CD4-positive, CD25-positive, alpha-beta regulatory T cell (primary cell): ENCODE measurements at regions not wholly inside any gene's neighbourhood (a gene's known extent, or its start where the extent isn't known, plus 50 kb on each side); places are given as distances from the start of the nearest gene placed in this dataset.
A peak's percentile ranks its signal among the peaks of the same experiment; 100 is the strongest.

Experiments used
- ATAC-seq, 2 donors: fragments of 150-1000 bp; cut with Tn5 transposase; one replicate each; pipeline ENCODE4 v1.10.0; 2021; ENCODE audit warnings: low read depth in 2 of 2, moderate number of reproducible peaks in 2 of 2, moderate library complexity in 1 of 2
- DNase-seq, 3 donors: peaks; one replicate each; pipeline versions ENCODE4 v3.0.0 to v3.0.0-alpha.2; 2012 to 2022; ENCODE audit warnings: mixed read lengths in 1 of 3
- H3K27ac ChIP-seq: one replicate; pipeline ENCODE4 v1.7.0; 2013; ENCODE audit warnings: mild to moderate bottlenecking, low read length; ENCODE audit not compliant: insufficient read depth, poor library complexity, severe bottlenecking
- H3K27me3 ChIP-seq: one replicate; pipeline ENCODE4 v1.7.0; 2013; ENCODE audit warnings: low read length; ENCODE audit not compliant: control insufficient read depth, insufficient read depth
- H3K36me3 ChIP-seq: one replicate; pipeline ENCODE4 v1.7.0; 2013; ENCODE audit warnings: mild to moderate bottlenecking, low read length, moderate library complexity; ENCODE audit not compliant: control insufficient read depth, insufficient read depth
- H3K4me1 ChIP-seq: 2 replicates; pipeline ENCODE4 v1.7.0; 2013; ENCODE audit warnings: mild to moderate bottlenecking, low read length; ENCODE audit not compliant: insufficient read depth, control insufficient read depth, poor library complexity, severe bottlenecking
- H3K4me3 ChIP-seq: one replicate; pipeline ENCODE4 v1.7.0; 2013; ENCODE audit warnings: low read depth, mild to moderate bottlenecking, low read length, moderate library complexity
- H3K9me3 ChIP-seq, 2 experiments: 1 replicate in 1 of 2; 2 replicates in 1 of 2; pipeline ENCODE4 v1.7.0; 2013; ENCODE audit warnings: low read length in 2 of 2, mild to moderate bottlenecking in 1 of 2, moderate library complexity in 1 of 2; ENCODE audit not compliant: control insufficient read depth in 2 of 2
- H3K27ac Mint-ChIP-seq, 3 donors: one replicate each; pipeline ENCODE4 v1.8.0; 2020 to 2022; ENCODE audit warnings: mild to moderate bottlenecking in 3 of 3, mixed read lengths in 3 of 3, moderate library complexity in 2 of 3
- H3K27me3 Mint-ChIP-seq: one replicate; pipeline ENCODE4 v1.8.0; 2022; ENCODE audit warnings: mild to moderate bottlenecking, mixed read lengths
- H3K36me3 Mint-ChIP-seq: one replicate; pipeline ENCODE4 v1.8.0; 2020; ENCODE audit warnings: mixed read lengths
- H3K4me1 Mint-ChIP-seq, 4 donors: one replicate each; pipeline ENCODE4 v1.8.0; 2020 to 2022; ENCODE audit warnings: mixed read lengths in 4 of 4, mild to moderate bottlenecking in 1 of 4
- H3K4me3 Mint-ChIP-seq, 4 donors: one replicate each; pipeline ENCODE4 v1.8.0; 2020 to 2022; ENCODE audit warnings: mild to moderate bottlenecking in 4 of 4, mixed read lengths in 4 of 4, moderate library complexity in 3 of 4
- H3K9me3 Mint-ChIP-seq, 7 donors: one replicate each; pipeline ENCODE4 v1.8.0; 2020 to 2022; ENCODE audit warnings: mixed read lengths in 7 of 7, mild to moderate bottlenecking in 3 of 7, moderate library complexity in 2 of 7

- H3K27ac ChIP-seq, result no peak overlapping the region
- no peak overlapping the region for H3K27ac Mint-ChIP-seq
- H3K4me3 ChIP-seq, result no peak overlapping the region
- peaks cover 24% of the 10 kb centered on the region for H3K27me3 Mint-ChIP-seq
- no peak overlapping the region for H3K4me3 Mint-ChIP-seq
- H3K4me1 ChIP-seq, result no peaks in the 10 kb centered on the region
- peaks cover 14% of the 10 kb centered on the region for H3K27me3 ChIP-seq
- H3K9me3 ChIP-seq, result no peaks in the 10 kb centered on the region
- H3K36me3 ChIP-seq, result no peaks in the 10 kb centered on the region
- DNase-seq (peak in 1 of 3 donors; percentile 6), ATAC-seq (no peak)
- no peaks in the 10 kb centered on the region for H3K36me3 Mint-ChIP-seq
- H3K4me1 Mint-ChIP-seq, result no peaks in the 10 kb centered on the region
- H3K9me3 Mint-ChIP-seq, result peaks cover 0 to 10% (median 0%) of the 10 kb centered on the region in 7 donors
Measured at GRCh38 chr18:24530630-24531111, 70.2 kb downstream of the HRH4 start.

DNA sequence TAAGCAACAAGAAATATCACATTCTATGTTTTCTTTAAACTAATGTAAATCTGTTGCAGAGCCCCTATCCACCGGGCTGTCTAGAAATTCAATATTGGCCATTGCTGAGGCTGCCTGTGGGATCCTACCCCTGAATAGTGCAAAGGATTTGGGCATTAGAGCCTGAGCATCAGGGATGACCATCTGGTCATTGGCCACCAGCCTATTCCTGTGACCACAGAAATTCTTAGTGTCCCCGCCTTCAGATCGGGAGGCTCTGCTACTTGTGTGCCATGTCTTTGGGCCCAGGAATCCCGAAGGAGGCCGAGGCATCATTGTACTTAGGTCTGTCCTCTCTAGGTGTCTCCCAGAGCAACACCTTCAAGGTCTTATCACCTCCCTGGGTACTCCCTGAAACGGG, 73.8 kb downstream of the HRH4 start:
- Histone ChIP-seq H3K36me3 (no peaks in the 10 kb centered on the region), H3K4me3 (no peak overlapping the region), H3K4me1 (no peaks in the 10 kb centered on the region), H3K27ac (no peak overlapping the region), H3K9me3 (no peaks in the 10 kb centered on the region), H3K27me3 (peaks cover 8% of the 10 kb centered on the region)
- no peaks in the 10 kb centered on the region for H3K36me3 Mint-ChIP-seq
- H3K4me3 Mint-ChIP-seq, result no peak overlapping the region
- no peak overlapping the region for H3K27ac Mint-ChIP-seq
- H3K27me3 Mint-ChIP-seq, result peaks cover 28% of the 10 kb centered on the region
- no peak for ATAC-seq
- DNase-seq, result no peak
- peaks cover 0 to 10% (median 0%) of the 10 kb centered on the region in 7 donors for H3K9me3 Mint-ChIP-seq
- H3K4me1 Mint-ChIP-seq, result no peaks in the 10 kb centered on the region

GRCh38 chr18:24534737-24535136, 74.3 kb downstream of the HRH4 start:
- DNase-seq, result no peak
- Histone ChIP-seq H3K36me3 (no peaks in the 10 kb centered on the region), H3K27ac (no peak overlapping the region), H3K9me3 (no peaks in the 10 kb centered on the region), H3K27me3 (peaks cover 8% of the 10 kb centered on the region), H3K4me3 (no peak overlapping the region), H3K4me1 (no peaks in the 10 kb centered on the region)
- Mint-ChIP-seq H3K4me1 (no peaks in the 10 kb centered on the region), H3K27ac (no peak overlapping the region), H3K9me3 (peaks cover 0 to 10% (median 0%) of the 10 kb centered on the region in 7 donors), H3K4me3 (no peak overlapping the region), H3K27me3 (peaks cover 28% of the 10 kb centered on the region), H3K36me3 (no peaks in the 10 kb centered on the region)
- ATAC-seq, result no peak

- Histone ChIP-seq H3K27ac (no peak overlapping the region), H3K27me3 (peaks cover 3% of the 10 kb centered on the region), H3K9me3 (no peaks in the 10 kb centered on the region), H3K36me3 (no peaks in the 10 kb centered on the region), H3K4me1 (no peaks in the 10 kb centered on the region), H3K4me3 (no peak overlapping the region)
- peaks cover 28% of the 10 kb centered on the region for H3K27me3 Mint-ChIP-seq
- H3K4me3 Mint-ChIP-seq, result no peak overlapping the region
- no peaks in the 10 kb centered on the region for H3K4me1 Mint-ChIP-seq
- no peaks in the 10 kb centered on the region for H3K36me3 Mint-ChIP-seq
- DNase-seq (no peak), ATAC-seq (no peak)
- no peak overlapping the region for H3K27ac Mint-ChIP-seq
- peaks cover 0 to 10% (median 0%) of the 10 kb centered on the region in 7 donors for H3K9me3 Mint-ChIP-seq
Measured at GRCh38 chr18:24535527-24536295, 75.3 kb downstream of the HRH4 start.

- Mint-ChIP-seq H3K4me3 (no peak overlapping the region), H3K27me3 (peaks cover 28% of the 10 kb centered on the region), H3K4me1 (no peaks in the 10 kb centered on the region), H3K27ac (no peak overlapping the region), H3K9me3 (peaks cover 0 to 10% (median 0%) of the 10 kb centered on the region in 7 donors), H3K36me3 (no peaks in the 10 kb centered on the region)
- Histone ChIP-seq H3K4me3 (no peak overlapping the region), H3K36me3 (no peaks in the 10 kb centered on the region), H3K9me3 (no peaks in the 10 kb centered on the region), H3K27ac (no peak overlapping the region), H3K27me3 (peaks cover 3% of the 10 kb centered on the region), H3K4me1 (no peaks in the 10 kb centered on the region)
- ATAC-seq (no peak), DNase-seq (no peak)
Measured at GRCh38 chr18:24536326-24536725, 75.9 kb downstream of the HRH4 start.

GRCh38 chr18:24536834-24537233, 76.4 kb downstream of the HRH4 start:
- Histone ChIP-seq H3K27me3 (peaks cover 3% of the 10 kb centered on the region), H3K36me3 (no peaks in the 10 kb centered on the region), H3K4me3 (no peak overlapping the region), H3K4me1 (no peaks in the 10 kb centered on the region), H3K9me3 (no peaks in the 10 kb centered on the region), H3K27ac (no peak overlapping the region)
- Mint-ChIP-seq H3K27me3 (peaks cover 28% of the 10 kb centered on the region), H3K27ac (no peak overlapping the region), H3K36me3 (no peaks in the 10 kb centered on the region), H3K9me3 (peaks cover 0 to 7% (median 0%) of the 10 kb centered on the region in 7 donors), H3K4me3 (no peak overlapping the region), H3K4me1 (no peaks in the 10 kb centered on the region)
- DNase-seq (no peak), ATAC-seq (no peak)

DNA sequence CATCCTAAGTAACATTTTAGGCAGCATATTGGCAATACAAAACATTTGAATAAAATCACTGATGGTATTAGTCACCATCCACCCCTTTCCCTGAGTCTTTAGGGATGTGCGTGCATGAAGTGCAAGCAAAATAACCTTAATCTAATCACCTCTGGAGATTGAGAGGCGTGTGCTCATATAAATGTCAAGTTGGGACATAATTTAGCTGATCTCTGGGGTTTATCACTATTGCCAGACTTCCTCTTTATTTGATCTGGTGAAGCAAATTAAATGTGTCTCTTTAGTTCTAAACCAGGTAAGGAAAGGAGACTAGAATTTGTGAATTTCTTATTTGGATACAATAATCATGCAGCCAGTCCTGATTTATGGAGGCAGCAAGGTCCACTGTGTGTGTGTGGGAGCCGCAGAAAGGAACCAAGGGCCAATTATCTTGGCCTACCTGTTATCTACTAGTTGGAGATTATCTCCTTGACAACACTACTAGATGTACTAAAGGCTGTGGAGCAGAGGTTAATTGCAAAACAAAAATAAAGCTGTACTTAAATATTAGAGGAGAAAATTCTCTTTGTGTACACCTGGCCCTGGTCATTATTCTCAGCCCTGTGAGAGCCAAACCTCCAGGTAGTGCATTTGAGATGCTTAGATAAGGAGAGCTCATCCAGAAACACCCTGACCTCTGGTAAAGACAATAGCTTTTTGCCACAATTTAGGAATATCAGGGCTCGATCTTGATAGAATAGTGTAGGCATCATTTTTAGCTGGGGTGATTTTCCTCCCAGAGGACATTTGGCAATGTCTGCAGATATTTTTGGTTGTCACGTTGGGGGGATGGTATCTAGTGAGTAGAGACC, 78.2 kb downstream of the HRH4 start:
- H3K4me1 Mint-ChIP-seq, result no peaks in the 10 kb centered on the region
- no peak overlapping the region for H3K27ac ChIP-seq
- H3K36me3 Mint-ChIP-seq, result no peaks in the 10 kb centered on the region
- H3K27me3 Mint-ChIP-seq, result peaks cover 21% of the 10 kb centered on the region
- no peak overlapping the region for H3K4me3 Mint-ChIP-seq
- ATAC-seq (no peak), DNase-seq (no peak)
- peaks cover under 1% of the 10 kb centered on the region for H3K27me3 ChIP-seq
- H3K4me3 ChIP-seq, result no peak overlapping the region
- no peaks in the 10 kb centered on the region for H3K9me3 Mint-ChIP-seq
- no peak overlapping the region for H3K27ac Mint-ChIP-seq
- no peaks in the 10 kb centered on the region for H3K9me3 ChIP-seq
- no peaks in the 10 kb centered on the region for H3K4me1 ChIP-seq
- H3K36me3 ChIP-seq, result no peaks in the 10 kb centered on the region
